AG09309 (cell line): ENCODE measurements at regions not wholly inside any gene's neighbourhood (a gene's known extent, or its start where the extent isn't known, plus 50 kb on each side); places are given as distances from the start of the nearest gene placed in this dataset.
A peak's percentile ranks its signal among the peaks of the same experiment; 100 is the strongest.

ENCODE experiments used
- DNase-seq: peaks from one replicate; pipeline ENCODE4 v3.0.0-alpha.2; 2010; ENCODE audit warnings: low read depth
- H3K4me3 ChIP-seq: 2 replicates; pipeline ENCODE4 v1.5.1; 2011; ENCODE audit warnings: mild to moderate bottlenecking, low read depth, low read length, moderate library complexity; ENCODE audit not compliant: control insufficient read depth
- CTCF ChIP-seq: IDR thresholded peaks from 2 replicates; pipeline ENCODE4 v1.5.1; 2011; ENCODE audit warnings: mild to moderate bottlenecking, low read depth, low read length, inconsistent platforms; ENCODE audit not compliant: insufficient read depth, control insufficient read depth; ENCODE audit errors: missing control alignments

DNA sequence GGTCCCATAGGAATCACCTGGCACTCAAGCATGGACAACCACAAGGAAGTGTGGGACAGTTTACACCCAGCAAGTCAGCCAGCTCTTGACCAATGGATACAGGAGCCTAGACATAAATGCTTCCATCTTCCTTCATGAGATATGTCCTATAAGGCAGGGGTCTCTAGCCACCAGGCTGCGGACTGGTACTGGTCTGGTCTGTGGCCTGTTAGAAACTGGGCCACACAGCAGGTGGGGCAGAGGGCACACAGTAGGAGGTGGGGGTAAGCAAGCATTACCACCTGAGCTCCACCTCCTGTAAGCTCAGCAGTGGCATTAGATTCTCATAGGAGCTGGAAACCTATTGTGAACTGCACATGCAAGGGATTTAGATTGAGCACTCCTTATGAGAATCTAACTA lies 437.1 kb downstream of the CD109 start:
- no peak for DNase-seq
- H3K4me3 ChIP-seq, result no peak overlapping the region
- TF ChIP-seq CTCF, result no peak

- no peak for DNase-seq
- no peak for TF ChIP-seq CTCF
- no peak overlapping the region for H3K4me3 ChIP-seq
These were observed 434.6 kb downstream of the CD109 start for GRCh38 chr6:74130641-74131040.

GRCh38 chr6:74128536-74128935 lies 432.5 kb downstream of the CD109 start:
- DNase-seq, result no peak
- no peak for TF ChIP-seq CTCF

DNA sequence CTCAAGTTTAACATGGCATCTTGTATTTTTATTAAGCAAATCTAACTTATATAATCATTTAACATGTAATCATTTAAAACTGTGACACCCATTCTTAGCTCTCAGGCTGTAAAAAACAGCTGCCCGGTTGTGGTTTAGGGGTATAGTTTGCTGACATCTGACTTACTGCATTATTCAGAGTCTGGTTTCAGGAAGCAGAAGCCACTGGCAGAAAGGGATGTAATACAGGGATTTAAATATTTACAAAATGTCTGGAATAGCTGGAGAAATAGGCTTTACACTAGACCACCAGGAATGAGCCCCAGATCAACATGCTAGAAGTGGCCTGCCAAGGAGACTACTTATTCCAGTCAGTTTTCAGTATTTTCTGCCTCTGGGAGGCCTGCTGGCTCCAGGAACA lies 421.1 kb downstream of the CD109 start:
- H3K4me3 ChIP-seq, result no peak overlapping the region
- DNase-seq, result no peak
- TF ChIP-seq CTCF, result no peak

More at GRCh38 chr6:74128536-74128935, 432.5 kb downstream of the CD109 start:
- no peak overlapping the region for H3K4me3 ChIP-seq

DNA sequence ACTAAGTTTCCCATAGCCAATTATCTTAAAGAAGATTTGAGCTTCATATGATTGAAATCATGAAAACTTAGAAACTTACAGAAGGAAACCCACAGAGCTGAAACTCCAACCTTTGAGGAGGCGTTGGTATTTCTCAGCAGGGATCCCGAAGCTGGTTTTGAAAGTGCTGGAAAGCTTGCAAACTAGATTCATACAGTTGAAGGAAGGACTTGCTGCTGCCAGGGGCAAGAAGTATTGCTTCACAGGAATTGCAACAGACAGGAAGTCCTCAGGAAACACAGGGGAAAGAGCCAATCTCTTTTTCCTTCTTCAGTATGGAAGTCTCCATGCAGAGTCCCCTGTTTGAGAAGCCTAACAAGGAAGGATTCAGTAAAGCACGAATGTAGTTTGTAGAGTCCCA lies 419.7 kb downstream of the CD109 start:
- TF ChIP-seq CTCF, result no peak
- DNase-seq, result peak; percentile 10
- H3K4me3 ChIP-seq, result no peak overlapping the region

- TF ChIP-seq CTCF, result no peak
- H3K4me3 ChIP-seq, result no peak overlapping the region
- no peak for DNase-seq
These were observed 418.4 kb downstream of the CD109 start for GRCh38 chr6:74114428-74114827.

GRCh38 chr6:74113901-74114300 lies 417.9 kb downstream of the CD109 start:
- H3K4me3 ChIP-seq, result no peak overlapping the region
- DNase-seq, result no peak
- TF ChIP-seq CTCF, result no peak
